Jurkat, Clone E6-1 (cell line): ENCODE measurements at regions not wholly inside any gene's neighbourhood (a gene's known extent, or its start where the extent isn't known, plus 50 kb on each side); places are given as distances from the start of the nearest gene placed in this dataset.

ENCODE experiments used
- DNase-seq: peaks from one replicate; pipeline ENCODE4 v3.0.0-alpha.2; 2011; ENCODE audit warnings: low read depth, low spot score
- H3K4me3 ChIP-seq: 2 replicates; pipeline ENCODE4 v1.5.1; 2011; ENCODE audit warnings: mild to moderate bottlenecking, low read length, control low read depth, moderate library complexity

DNA sequence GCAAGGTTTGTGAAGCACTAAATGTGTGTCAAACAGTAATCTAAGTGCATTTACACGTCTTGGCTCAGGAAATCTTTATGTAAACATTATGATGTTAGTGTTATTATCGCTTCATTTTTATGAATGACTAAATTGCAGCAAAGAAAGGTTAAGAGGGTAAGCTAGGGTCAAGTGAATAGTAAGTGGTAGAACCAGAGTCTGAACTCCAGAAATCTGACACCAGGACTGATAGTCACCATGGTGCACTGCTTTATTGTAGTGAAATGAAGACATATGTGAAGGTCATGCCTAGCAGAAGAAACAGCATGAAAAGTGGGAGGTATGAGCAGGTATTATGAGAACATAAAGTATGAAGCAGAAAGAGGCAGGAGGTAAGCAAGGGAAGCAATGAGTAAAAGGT is 368.7 kb upstream of the TENM4 start:
- no peak for DNase-seq
- no peak overlapping the region for H3K4me3 ChIP-seq

- no peak overlapping the region for H3K4me3 ChIP-seq
- no peak for DNase-seq
Observed at GRCh38 chr11:79807506-79807905, 366.7 kb upstream of the TENM4 start.

DNA sequence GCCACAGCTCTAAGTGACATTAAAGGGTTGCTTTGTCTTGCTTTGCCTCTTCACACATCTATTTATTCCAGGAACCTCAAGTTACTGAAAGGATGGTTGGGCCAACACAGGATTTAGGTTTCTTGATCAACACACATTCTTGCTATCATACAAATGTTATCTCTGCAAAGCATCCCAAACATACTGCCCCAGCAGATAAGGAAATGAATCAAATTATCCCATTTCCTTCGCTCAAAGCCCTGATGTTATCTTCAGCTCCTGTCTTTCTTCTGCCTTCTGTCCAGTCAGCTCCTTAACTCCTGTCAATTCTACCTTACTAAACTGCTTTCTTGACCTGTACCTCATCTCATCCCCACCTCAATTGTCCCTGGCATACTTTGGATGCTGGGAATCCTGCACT is 355.9 kb upstream of the TENM4 start:
- H3K4me3 ChIP-seq = no peak overlapping the region

GRCh38 chr11:79794484-79795393 is 353.9 kb upstream of the TENM4 start:
- DNase-seq = no peak
- no peak overlapping the region for H3K4me3 ChIP-seq

More for the DNA sequence above, 355.9 kb upstream of the TENM4 start:
- no peak for DNase-seq

DNA sequence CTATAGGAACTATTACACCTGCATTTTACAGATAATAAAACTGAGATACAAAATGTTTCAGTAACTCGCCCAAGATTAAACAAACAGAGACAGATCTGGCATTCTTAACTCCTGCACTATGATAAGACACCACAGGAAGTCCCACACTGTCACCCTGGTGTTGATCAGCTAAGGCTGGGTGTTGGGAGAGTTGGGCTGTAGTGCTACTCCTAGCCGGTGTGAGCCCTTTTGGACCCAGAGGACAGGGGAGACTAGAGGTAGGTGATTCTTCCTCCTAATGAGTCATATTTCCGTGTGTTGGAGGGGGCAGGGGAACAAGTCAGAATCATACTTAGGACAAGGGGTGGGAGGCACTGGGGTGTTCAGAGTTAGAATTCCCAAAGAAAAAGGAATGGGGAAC is 353.2 kb upstream of the TENM4 start:
- H3K4me3 ChIP-seq = no peak overlapping the region
- no peak for DNase-seq

GRCh38 chr11:79786961-79787360 is 346.1 kb upstream of the TENM4 start:
- H3K4me3 ChIP-seq = no peak overlapping the region
- no peak for DNase-seq

- no peak for DNase-seq
- H3K4me3 ChIP-seq = no peak overlapping the region
Observed at GRCh38 chr11:79783833-79784232, 343.0 kb upstream of the TENM4 start.

GRCh38 chr11:79768343-79768742 is 327.5 kb upstream of the TENM4 start:
- H3K4me3 ChIP-seq = no peak overlapping the region
- DNase-seq = no peak

DNA sequence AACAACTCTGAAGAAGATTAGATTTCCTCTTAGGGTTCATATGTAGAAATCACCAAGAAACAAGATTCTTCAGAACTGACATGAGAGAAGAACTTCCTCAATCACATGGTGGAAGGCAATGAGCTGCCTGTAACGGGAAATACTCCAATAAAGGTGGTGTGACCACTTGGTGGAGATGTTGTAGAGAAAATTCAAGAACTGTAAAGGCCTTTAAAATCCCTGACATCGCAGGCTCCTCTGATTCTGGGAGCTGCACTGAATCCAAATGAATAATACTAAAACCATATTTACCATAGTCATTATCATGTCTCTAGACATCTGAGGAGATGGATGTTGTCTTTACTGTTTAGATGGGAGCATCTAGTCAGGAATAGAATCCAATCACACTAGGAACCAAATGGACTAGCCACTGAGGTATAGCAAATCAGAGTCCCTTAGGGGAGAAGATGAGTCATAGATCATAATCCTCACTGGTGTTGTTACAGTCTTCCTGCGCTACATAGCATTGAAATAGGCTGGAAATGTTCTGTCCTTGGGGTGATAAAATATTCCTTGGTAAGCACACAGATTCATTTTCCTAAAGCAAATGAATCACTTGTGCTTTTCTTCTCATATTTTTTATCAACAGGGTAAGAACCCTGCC is 321.6 kb upstream of the TENM4 start:
- no peak overlapping the region for H3K4me3 ChIP-seq
- DNase-seq = no peak

GRCh38 chr11:79758325-79758724 is 317.5 kb upstream of the TENM4 start:
- no peak for DNase-seq
- H3K4me3 ChIP-seq = no peak overlapping the region

DNA sequence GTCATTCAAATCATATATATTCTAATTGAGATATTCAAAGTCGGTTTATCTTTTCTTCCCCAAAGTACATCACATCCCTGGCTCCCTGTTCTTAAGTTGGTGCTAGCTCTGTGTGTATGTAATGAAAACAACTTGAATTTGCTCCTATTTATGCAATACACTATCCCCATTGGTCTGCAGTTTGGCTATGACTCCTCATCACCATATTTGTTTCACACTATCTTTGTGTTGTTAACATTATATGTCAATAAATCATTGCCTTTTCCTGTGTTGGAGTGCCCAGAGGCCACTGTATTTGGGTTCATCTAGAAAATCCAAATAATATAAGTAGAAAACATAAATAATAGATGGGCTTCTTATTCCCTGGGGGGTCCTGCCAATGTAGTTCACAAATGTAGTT is 306.6 kb upstream of the TENM4 start:
- no peak overlapping the region for H3K4me3 ChIP-seq
- no peak for DNase-seq

- no peak overlapping the region for H3K4me3 ChIP-seq
- no peak for DNase-seq
Observed at GRCh38 chr11:79744941-79745340, 304.1 kb upstream of the TENM4 start.

GRCh38 chr11:79742176-79742575 is 301.3 kb upstream of the TENM4 start:
- no peak overlapping the region for H3K4me3 ChIP-seq
- no peak for DNase-seq

- DNase-seq = no peak
- no peak overlapping the region for H3K4me3 ChIP-seq
Observed at GRCh38 chr11:79739591-79739990, 298.8 kb upstream of the TENM4 start.

GRCh38 chr11:79727221-79727620 is 286.4 kb upstream of the TENM4 start:
- no peak for DNase-seq
- no peak overlapping the region for H3K4me3 ChIP-seq

DNA sequence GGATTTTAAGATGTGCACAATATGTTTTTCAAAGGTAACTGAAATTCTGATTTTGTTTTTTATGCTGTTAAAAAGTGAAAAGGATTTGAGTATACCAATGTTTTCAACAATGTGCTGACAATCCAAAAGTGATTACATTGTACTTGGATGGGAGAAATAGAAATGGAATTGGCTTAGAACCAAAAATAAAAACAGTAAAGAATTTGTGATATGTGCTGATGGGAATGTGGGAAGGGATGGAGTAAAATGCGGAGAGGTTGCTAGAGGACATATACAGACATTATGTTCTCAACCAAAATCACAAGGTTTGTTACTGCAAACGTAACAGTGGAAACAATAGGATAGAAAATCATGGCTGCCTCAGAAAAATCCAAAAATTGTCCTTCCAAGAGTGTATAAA is 279.3 kb upstream of the TENM4 start:
- no peak for DNase-seq
- H3K4me3 ChIP-seq = no peak overlapping the region

DNA sequence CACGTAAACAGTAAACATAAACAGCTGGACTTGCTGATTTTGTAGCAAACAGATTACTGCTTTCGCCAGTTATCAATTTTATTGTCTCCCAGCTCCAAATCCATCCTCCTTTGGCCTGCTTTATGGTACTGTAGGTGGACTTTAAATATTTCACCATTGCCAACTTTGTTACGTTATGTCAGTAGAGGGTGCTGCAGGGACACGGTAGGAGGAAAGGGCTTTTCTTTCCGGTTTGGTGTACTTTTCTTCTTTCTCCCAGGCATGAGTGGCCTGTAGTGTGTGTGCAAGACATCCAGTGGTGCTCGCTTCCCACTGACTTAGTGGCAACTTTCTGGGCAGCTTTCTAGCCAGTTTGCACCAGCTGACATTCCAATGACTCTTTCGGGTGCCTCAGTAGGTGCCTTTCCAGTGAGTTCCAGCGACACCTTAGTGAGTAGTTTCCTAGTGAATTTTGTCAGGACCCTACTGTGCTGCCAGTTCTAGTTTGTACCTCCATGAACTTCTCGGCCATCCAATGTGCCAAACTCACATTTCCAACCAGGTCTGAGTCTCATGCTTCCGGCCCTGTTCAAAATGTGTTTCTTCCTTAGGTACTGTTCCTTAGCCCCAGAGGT is 267.6 kb upstream of the TENM4 start:
- peak; percentile 36 for DNase-seq
- no peak overlapping the region for H3K4me3 ChIP-seq

DNA sequence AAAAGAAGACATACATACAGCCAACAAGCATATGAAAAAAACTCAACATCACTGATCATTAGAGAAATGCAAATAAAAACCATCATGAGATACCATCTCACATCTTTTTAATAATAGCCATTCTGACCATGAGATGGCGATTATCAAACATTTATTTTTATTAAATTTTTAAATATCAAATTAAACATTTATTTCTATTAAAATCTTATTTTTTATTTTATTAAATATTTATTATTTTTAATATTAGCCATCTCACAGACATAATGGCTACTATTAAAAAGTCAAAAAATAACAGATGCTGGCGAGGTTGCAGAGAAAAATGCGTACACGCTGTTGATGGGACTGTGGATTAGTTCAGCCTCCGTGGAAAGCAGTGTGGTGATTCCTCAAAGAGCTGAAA is 264.8 kb upstream of the TENM4 start:
- H3K4me3 ChIP-seq = no peak overlapping the region
- no peak for DNase-seq

DNA sequence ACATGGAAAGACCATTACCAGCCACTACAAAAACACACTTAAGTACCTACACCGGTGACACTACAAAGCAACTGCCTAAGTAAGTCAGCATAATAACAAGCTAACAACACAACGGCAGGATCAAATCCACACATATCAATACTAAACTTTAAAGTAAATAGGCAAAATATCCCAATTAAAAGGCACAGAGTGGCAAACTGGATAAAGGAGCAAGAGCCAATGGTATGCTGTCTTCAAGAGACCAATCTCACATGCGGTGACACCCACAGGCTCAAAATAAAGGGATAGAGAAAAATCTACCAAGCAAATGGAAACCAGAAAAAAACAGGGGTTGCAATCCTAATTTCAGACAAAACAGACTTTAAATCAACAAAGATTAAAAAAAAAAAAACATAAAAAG is 261.5 kb upstream of the TENM4 start:
- no peak for DNase-seq
- H3K4me3 ChIP-seq = no peak overlapping the region

- DNase-seq = no peak
- no peak overlapping the region for H3K4me3 ChIP-seq
Observed at GRCh38 chr11:79699246-79699645, 258.4 kb upstream of the TENM4 start.
